ELF-1 (cell line): ENCODE measurements at regions not wholly inside any gene's neighbourhood (a gene's known extent, or its start where the extent isn't known, plus 50 kb on each side); places are given as distances from the start of the nearest gene placed in this dataset.
"Not testable (repeated sequence)": the region's sequence is repeated elsewhere in the genome, so short reads cannot be mapped to it uniquely, and the experiment has no call there.

Source experiments
- DNase-seq: peaks from one replicate; pipeline ENCODE4 v3.0.0-alpha.2; 2016; ENCODE audit warnings: low read depth, low spot score

DNA sequence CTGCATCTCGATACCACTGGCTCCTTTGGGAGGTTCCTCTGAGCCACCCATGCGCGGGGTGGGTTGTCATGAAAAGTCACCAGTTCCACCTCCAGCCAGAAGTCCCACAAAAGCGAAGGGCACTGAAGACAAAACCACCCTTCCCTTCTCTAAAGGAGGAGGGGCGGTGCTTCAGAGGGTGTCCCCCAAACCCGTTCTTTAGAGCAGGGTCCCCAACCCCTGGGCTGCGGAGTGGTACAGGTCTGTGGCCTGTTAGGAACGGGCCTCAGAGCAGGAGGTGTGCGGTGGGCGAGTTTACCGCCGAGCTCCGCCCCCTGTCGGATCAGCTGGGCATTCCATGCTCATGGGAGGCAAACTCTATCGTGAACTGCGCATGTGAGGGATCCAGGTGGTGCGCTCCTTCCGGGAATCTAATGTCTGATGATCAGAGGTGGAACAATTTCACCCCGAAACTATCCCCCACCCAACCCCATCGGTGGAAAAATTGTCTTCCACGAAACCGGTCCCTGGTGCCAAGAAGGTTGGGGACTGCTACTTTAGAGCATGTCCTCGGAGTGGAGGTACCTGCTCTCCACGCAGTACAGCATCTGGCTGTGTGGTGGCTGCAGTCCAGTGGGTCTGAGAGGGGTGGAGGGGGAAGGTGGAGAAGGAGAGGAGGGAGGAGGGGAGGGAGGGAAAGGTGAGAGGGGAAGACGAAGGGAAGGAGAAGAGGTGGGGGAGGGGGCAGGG lies 72.9 kb upstream of the SEPTIN5 start:
- DNase-seq: peak; percentile 86

- no peak for DNase-seq
Observed at GRCh38 chr22:19641983-19642451, 72.3 kb upstream of the SEPTIN5 start.

- no peak for DNase-seq
Observed at GRCh38 chr22:19643448-19644313, 70.6 kb upstream of the SEPTIN5 start.

- no peak for DNase-seq
Observed at GRCh38 chr22:19644314-19645223, 69.7 kb upstream of the SEPTIN5 start.

GRCh38 chr22:19645391-19645790 lies 68.9 kb upstream of the SEPTIN5 start:
- no peak for DNase-seq

DNA sequence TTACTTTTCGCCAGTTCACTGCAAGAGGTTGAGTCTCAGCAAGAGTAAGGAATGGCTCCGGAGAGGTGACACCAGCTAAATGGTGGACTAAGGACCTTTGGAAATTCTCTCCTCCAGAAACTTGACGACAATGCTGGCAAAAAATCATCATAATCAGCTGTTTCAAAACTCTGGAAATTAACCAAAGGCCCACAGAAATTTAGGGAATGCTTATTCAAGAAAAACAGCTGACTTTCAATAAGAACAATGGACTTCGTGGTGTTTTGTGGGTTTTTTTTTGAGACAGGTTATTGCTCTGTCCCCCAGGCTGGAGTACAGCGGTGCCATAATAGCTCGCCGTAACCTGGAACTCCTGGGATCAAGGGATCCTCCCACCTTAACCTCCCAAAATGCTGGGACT lies 68.4 kb upstream of the SEPTIN5 start:
- no peak for DNase-seq

GRCh38 chr22:19646383-19646782 lies 67.9 kb upstream of the SEPTIN5 start:
- DNase-seq: no peak

DNA sequence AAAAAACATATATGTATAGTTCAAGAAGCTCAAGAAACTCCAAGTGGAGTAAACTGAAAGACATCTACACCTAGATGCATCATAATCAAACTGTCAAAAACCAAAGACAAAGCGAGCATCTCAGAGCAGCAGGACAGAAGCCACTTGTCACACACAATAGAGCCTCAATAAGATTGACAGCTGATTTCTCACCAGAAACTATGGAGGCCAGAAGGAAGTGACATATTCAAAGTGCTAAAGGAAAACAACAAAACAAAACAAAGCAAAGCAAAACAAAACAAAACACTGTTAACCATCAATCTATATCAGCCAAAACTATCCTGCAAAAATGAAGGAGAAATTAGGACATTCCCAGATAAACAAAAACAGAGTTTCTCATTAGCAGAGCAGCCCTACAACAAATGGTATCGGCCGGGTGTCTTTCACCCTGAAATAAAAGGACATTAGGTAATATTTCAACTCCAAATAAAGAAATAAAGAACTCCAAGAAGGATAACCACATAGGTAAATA lies 65.8 kb upstream of the SEPTIN5 start:
- no peak for DNase-seq

- no peak for DNase-seq
Observed at GRCh38 chr22:19652316-19652715, 62.0 kb upstream of the SEPTIN5 start.

DNA sequence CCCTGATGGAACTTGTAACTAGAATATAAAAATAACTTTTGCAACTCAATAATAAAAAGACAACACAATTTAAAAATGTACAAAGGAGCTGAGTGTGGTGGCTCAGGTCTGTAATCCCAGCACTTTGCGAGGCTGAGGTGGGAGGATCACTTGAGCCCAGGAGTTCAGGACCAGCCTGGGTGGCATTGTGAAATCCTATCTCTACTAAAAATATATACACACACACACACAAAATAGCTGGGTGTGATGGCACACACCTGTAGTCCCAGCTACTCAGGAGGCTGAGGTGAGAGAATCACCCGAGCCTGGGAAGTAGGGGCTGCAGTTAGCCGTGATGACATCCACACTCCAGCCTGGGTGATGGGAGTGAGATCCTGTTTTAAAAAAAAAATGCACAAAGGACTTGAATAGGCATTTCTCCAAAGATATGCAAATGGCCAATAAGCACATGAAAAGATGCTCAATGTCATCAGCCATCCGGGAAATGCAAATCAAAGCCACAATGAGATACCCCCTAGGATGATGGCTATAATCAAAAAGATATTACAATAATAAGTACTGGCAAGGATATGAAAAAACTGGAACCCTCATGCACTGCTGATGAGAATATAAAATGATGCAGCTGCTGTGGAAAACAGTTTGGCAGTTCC lies 59.8 kb upstream of the SEPTIN5 start:
- DNase-seq: no peak

DNA sequence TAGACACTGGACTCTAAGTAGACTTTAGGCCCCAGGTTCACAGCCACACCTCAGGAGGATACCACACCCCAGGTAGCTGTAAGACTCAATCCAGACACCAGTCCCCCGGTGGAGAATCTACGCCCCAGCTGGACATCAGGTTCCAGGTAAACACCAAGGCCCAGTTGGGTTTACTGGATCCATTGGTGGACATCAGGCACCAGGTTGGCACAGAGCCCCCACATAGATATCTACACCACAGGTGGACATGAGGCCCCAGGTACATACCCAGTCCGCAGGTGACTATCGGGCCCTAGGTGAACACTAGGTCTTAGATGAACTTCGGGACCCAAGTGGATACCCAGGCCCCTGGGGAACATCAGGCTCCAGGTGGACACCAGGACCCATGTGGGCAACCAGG lies 58.9 kb upstream of the SEPTIN5 start:
- no peak for DNase-seq

DNA sequence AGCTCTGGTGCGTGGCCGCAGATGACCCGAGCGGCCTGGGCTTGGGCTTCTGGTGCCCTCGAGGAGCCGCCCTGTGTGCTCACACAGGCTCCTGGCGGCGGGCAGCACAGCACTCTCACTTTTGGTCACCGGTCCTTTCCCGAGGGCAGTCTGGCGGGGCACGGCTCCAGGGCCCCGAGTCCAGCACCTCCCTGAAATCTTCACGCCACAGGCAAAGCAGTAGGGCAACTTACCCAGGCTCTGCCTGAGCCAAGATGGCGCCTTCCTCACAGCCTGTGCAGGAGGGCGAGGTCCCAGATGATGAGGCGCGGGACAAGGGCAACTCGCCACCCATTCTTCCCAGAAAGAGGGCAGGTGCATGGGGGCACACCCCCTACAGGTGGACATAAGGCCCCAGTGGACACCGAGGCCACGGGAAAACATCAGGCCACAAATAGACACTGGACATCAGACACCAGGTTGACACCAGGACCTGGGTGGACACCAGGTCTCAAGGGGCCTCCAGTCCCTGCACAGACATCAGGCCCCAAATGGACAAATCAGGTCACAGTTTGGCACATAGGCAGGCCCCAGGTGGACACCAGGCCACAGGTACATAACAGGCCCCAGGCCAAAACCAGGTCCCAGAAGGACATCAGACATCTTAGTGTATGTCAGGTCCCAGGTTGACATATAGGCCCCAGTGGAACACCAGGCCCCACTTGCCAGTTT lies 57.6 kb upstream of the SEPTIN5 start:
- DNase-seq: no peak

DNA sequence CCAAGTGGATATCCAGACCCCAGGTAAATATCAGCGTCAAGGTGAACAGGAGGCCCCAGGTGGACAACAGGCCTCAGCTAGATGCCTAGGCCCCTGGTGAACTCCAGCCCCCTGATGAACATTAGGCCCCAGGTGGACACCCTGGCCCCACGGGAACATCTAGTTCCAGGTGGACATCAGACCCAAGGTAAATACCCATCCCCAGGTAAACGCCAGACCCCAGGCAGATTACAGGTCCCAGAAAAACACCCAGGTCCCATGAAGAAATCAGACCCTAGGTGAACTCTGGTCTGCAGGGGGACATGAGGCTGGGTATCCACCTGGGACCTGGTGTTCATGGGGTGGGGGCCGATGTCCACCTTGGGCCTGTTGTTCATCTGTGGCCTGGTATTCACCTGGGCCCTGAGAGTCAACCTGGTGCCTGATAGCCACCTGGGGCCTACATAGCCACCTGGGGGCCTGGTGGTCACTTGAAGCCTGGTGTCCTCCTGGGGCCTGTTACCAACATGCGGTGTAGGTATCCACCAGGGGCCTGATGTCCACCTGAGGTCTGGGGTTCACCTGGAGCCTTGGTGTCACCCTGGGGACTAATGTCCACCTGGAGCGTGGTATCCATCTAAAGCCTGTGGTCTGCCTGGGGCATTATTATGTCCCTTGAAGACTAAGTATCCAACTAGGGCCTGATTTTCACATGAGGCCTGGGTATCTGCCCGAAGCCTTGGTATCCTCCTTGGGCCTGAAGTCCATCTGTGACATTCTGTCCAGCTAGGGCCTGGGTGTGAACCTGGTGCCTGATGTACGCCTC lies 56.8 kb upstream of the SEPTIN5 start:
- no peak for DNase-seq

GRCh38 chr22:19658057-19658966 lies 56.0 kb upstream of the SEPTIN5 start:
- no peak for DNase-seq

DNA sequence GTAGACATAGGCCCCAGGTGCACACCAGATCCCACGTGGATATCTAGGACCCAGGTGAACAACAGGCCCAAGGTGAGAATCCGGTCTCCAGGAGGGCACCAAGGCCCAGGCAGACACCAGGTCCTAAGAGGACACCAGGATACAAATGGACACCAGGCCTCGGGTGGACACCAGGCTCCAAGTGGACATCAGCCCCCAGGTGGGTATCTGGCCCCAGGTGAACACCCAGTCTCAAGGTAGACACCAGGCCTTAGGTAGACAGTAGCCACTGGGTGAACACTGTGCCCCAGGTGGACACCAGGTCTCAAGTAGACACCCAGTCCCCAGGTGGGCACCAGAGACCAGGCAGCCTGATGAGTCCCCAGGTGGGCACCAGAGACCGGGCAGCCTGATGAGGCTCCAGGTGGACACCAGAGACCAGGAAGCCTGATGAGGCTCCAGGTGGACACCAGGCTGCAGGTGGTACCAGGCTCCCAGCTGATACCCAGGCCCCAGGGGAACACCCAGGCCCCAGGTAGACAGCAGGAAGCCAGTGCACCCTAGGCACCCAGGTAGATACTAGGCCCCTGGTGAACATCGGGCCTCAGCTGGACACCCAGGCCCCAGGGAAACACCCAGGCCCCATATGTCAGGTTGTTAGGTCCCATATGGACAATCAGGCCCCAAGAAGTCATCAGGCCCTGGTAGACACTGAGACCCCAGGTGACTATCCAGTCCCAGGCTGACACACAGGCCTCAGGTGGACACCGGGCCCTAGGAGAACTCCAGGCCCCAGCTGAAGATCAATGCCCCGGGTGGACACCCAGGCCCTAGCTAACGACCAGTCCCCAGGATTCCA lies 55.1 kb upstream of the SEPTIN5 start:
- DNase-seq: no peak

DNA sequence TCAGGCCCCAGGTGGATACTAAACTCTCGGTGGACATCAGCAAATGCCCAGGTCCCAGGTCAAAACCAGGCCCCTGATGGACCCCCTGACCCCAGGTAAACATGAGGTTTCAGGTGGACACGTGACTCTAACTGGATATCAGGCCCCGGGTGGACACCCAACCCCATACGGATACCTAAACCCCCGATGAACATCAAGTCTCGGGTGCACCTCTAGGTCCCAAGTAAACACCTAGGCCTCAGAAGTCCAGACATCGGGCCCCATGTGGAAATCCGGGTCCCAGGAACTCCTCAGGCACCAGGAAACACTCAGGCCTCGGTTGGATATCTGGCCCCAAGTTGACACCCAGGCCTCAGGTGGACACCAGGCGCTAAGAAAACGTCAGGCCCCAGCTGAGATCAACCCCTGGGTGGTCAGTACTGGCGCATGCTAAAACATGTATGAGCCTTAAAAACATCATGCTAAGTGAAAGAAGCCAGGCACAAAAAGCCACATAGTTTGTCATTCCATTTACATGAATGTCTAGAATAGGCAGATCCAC lies 54.4 kb upstream of the SEPTIN5 start:
- DNase-seq: no peak

DNA sequence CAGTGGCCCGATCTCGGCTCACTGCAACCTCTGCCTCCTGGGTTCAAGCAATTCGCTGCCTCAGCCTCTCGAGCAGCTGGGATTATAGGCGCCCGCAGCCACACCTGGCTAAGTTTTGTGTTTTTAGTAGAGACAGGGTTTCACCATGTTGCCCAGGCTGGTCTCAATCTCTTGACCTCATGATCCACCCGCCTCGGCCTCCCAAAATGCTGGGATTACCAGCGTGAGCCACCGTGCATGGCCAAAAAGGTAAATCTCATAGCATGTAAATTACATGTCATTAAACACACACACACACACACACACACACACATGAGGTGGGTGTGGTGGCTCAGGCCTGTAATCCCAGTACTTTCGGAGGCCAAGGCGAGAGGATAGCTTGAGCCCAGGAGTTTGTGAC lies 53.7 kb upstream of the SEPTIN5 start:
- not testable (repeated sequence) for DNase-seq
